Ishikawa (cell line): ENCODE measurements at regions not wholly inside any gene's neighbourhood (a gene's known extent, or its start where the extent isn't known, plus 50 kb on each side); places are given as distances from the start of the nearest gene placed in this dataset.

Experiments used
- TAF1 ChIP-seq: IDR thresholded peaks from 2 replicates; pipeline ENCODE4 v1.6.1; 2012; ENCODE audit warnings: low read depth, mild to moderate bottlenecking
- ZBTB7A ChIP-seq: IDR thresholded peaks from 2 replicates; pipeline ENCODE4 v1.6.1; 2012; ENCODE audit warnings: low read depth

- TF ChIP-seq ZBTB7A (no peak), TAF1 (no peak)
Measured at GRCh38 chr1:95671098-95671497, 437.1 kb downstream of the RWDD3 start.
